ENCODE measurements at regions not wholly inside any gene's neighbourhood (a gene's known extent, or its start where the extent isn't known, plus 50 kb on each side); places are given as distances from the start of the nearest gene placed in this dataset.

DNA sequence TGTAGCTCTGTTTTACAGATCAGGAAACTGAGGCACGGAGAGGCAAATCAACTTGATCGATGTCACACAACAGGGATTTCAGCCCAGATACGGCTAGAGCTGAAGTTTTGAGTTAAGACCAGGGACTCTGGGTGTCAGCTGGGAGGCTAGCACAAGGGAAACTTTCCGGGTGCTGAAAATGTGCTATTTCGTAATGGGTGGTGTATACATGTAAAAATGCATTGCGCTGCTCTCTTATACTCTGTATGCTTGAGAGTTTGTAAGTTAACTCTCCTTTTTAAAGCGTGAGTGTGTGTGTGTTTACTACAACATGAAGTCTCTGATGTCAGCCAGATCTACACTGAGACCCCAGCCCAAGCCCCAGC, 227.6 kb downstream of the MN1 start:
- Mint-ChIP-seq H3K36me3 (ENCODE audit: low read depth) (no peaks in the 10 kb centered on the region), H3K4me1 (peaks cover 56% of the 10 kb centered on the region), H3K9me3 (no peaks in the 10 kb centered on the region), H3K27me3 (ENCODE audit: low read depth) (peaks cover 3% of the 10 kb centered on the region), H3K27ac (ENCODE audit: unreplicated experiment) (no peak overlapping the region), H3K4me3 (no peak overlapping the region)
- no peak for DNase-seq (ENCODE audit: low read depth, low spot score)
- TF ChIP-seq CTCF (conservative IDR thresholded peaks at IDR 0.05), result no peak

- Mint-ChIP-seq H3K27me3 (ENCODE audit: low read depth) (peaks cover 5% of the 10 kb centered on the region), H3K36me3 (ENCODE audit: low read depth) (no peaks in the 10 kb centered on the region), H3K9me3 (no peaks in the 10 kb centered on the region), H3K27ac (ENCODE audit: unreplicated experiment) (no peak overlapping the region), H3K4me1 (peaks cover 56% of the 10 kb centered on the region), H3K4me3 (no peak overlapping the region)
- TF ChIP-seq CTCF (conservative IDR thresholded peaks at IDR 0.05), result no peak
- DNase-seq (ENCODE audit: low read depth, low spot score), result no peak
Measured at GRCh38 chr22:27574651-27575050, 226.9 kb downstream of the MN1 start.

DNA sequence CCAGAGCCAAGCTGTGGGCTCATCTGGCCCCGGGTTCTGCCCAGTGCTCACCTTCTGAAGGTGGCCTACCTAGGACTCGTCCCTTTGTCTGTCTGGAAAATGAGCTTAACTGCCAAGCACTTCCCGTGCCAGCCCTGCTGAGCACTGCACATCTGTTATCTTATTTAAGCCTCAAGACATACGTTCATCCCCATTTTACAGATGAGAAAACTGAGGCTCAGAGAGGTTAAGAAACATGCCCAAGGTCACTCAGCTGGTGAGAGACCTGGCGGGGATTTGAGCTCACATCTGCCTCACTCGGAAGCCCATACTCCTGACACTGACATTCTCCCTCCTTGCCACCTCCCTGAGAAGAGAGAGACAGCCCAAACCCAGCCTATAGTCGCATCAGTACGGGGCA, 226.2 kb downstream of the MN1 start:
- no peaks in the 10 kb centered on the region for H3K9me3 Mint-ChIP-seq
- DNase-seq (ENCODE audit: low read depth, low spot score), result no peak
- H3K4me3 Mint-ChIP-seq, result no peak overlapping the region
- no peaks in the 10 kb centered on the region for H3K36me3 Mint-ChIP-seq (ENCODE audit: low read depth)
- no peak overlapping the region for H3K27ac Mint-ChIP-seq (ENCODE audit: unreplicated experiment)
- no peak for TF ChIP-seq CTCF (conservative IDR thresholded peaks at IDR 0.05)
- peaks cover 56% of the 10 kb centered on the region for H3K4me1 Mint-ChIP-seq
- peaks cover 5% of the 10 kb centered on the region for H3K27me3 Mint-ChIP-seq (ENCODE audit: low read depth)

DNA sequence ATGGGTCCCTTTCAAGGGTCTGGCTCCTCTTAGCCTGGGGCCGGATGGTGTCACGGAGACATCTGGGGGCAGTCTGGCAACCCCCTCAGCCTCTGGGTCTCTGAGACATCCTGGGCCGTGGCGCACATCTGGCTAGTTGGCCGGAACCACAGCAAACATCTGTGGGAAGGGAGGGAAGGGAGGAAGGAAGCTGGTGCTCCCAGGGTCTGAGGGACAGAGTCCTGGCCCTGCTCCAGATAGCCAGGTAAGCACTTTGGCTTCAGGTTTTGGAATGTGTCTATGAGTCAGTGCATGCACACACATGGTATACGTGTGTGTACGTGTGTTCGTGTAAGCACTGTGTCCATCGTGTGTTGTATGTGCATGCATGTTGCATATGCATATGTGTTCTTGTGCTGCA, 225.1 kb downstream of the MN1 start:
- peaks cover 5% of the 10 kb centered on the region for H3K27me3 Mint-ChIP-seq (ENCODE audit: low read depth)
- no peak for DNase-seq (ENCODE audit: low read depth, low spot score)
- no peak overlapping the region for H3K27ac Mint-ChIP-seq (ENCODE audit: unreplicated experiment)
- no peak for TF ChIP-seq CTCF (conservative IDR thresholded peaks at IDR 0.05)
- H3K4me1 Mint-ChIP-seq, result peaks cover 50% of the 10 kb centered on the region
- no peak overlapping the region for H3K4me3 Mint-ChIP-seq
- H3K36me3 Mint-ChIP-seq (ENCODE audit: low read depth), result no peaks in the 10 kb centered on the region
- no peaks in the 10 kb centered on the region for H3K9me3 Mint-ChIP-seq

DNA sequence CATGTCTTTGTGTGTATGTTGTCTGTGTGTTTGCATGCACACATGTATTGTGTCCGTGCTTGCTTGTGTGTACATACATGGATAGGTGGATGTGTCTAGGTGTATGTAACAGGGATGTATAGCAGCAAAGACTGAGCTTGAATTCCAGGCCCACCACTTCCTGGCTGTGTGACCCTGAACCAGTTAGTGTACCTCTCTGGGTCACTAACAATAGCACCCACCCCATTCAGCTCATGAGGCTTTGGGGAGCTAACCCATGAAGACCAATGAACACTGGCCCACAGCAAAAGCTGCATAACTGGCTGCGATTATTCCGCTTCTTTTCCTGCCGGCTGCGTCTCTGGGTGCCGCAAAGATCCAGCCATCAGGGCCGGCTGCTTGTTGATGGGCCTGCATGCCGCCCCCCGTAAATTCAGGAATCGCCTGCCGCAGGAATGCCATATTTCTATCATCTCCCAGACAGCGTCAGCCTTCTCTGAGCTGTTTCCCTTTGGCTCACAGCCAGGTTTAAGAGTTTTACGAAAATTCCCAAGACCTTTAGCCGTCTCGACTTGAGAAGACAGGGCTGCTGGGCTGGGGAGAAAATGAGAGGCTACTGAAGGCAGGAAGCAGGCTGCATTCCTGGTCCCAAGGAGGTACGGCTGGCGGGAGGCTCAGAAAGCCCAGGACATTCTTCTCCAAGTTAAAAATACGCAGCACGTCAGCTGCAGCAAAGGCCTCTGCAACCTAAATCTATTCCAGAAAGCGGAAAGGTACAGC, 224.6 kb downstream of the MN1 start:
- Mint-ChIP-seq H3K27me3 (ENCODE audit: low read depth) (peaks cover 5% of the 10 kb centered on the region), H3K4me3 (no peak overlapping the region), H3K27ac (ENCODE audit: unreplicated experiment) (peak overlapping the region; percentile 12), H3K9me3 (no peaks in the 10 kb centered on the region), H3K4me1 (peaks cover 44% of the 10 kb centered on the region), H3K36me3 (ENCODE audit: low read depth) (no peaks in the 10 kb centered on the region)
- no peak for DNase-seq (ENCODE audit: low read depth, low spot score)
- TF ChIP-seq CTCF (conservative IDR thresholded peaks at IDR 0.05), result no peak
